COLO668 (cell line): ENCODE measurements at regions not wholly inside any gene's neighbourhood (a gene's known extent, or its start where the extent isn't known, plus 50 kb on each side); places are given as distances from the start of the nearest gene placed in this dataset.
A peak's percentile ranks its signal among the peaks of the same experiment; 100 is the strongest.
"Not testable (repeated sequence)": the region's sequence is repeated elsewhere in the genome, so short reads cannot be mapped to it uniquely, and the experiment has no call there.

Experiments
- DNase-seq: peaks from one replicate; lab custom pipeline; 2025; ENCODE audit not compliant: unreplicated experiment; lab: John Stamatoyannopoulos, UW

GRCh38 chr2:150062416-150062815, 425.1 kb downstream of the RND3 start:
- DNase-seq = no peak

- no peak for DNase-seq
These were observed 427.1 kb downstream of the RND3 start for GRCh38 chr2:150060341-150060740.

- DNase-seq = not testable (repeated sequence)
These were observed 427.8 kb downstream of the RND3 start for GRCh38 chr2:150059676-150060075.

GRCh38 chr2:150052457-150052856, 435.0 kb downstream of the RND3 start:
- no peak for DNase-seq

GRCh38 chr2:150051004-150051403, 436.5 kb downstream of the RND3 start:
- no peak for DNase-seq

GRCh38 chr2:150050036-150050435, 437.4 kb downstream of the RND3 start:
- no peak for DNase-seq

GRCh38 chr2:150047620-150048222, 439.7 kb downstream of the RND3 start:
- DNase-seq = no peak

GRCh38 chr2:150046810-150047209, 440.7 kb downstream of the RND3 start:
- no peak for DNase-seq

GRCh38 chr2:150046211-150046610, 441.3 kb downstream of the RND3 start:
- DNase-seq = no peak

GRCh38 chr2:150045601-150046000, 441.9 kb downstream of the RND3 start:
- no peak for DNase-seq

GRCh38 chr2:150043172-150043500, 444.3 kb downstream of the RND3 start:
- peak; percentile 11 for DNase-seq

- no peak for DNase-seq
These were observed 444.8 kb downstream of the RND3 start for GRCh38 chr2:150042500-150043171.

- no peak for DNase-seq
These were observed 445.6 kb downstream of the RND3 start for GRCh38 chr2:150041722-150042425.

- DNase-seq = no peak
These were observed 449.0 kb upstream of the MMADHC start for GRCh38 chr2:150036622-150037021.

GRCh38 chr2:150034665-150035064, 447.1 kb upstream of the MMADHC start:
- DNase-seq = no peak

- no peak for DNase-seq
These were observed 443.0 kb upstream of the MMADHC start for GRCh38 chr2:150030436-150031190.

GRCh38 chr2:150028322-150028721, 440.7 kb upstream of the MMADHC start:
- DNase-seq = no peak

- no peak for DNase-seq
These were observed 439.6 kb upstream of the MMADHC start for GRCh38 chr2:150027164-150027563.

- DNase-seq = no peak
These were observed 436.1 kb upstream of the MMADHC start for GRCh38 chr2:150023663-150024062.

- DNase-seq = no peak
These were observed 435.5 kb upstream of the MMADHC start for GRCh38 chr2:150023044-150023443.

- DNase-seq = no peak
These were observed 433.5 kb upstream of the MMADHC start for GRCh38 chr2:150020937-150021673.
